UCSD-AML1 (cell line): ENCODE measurements at regions not wholly inside any gene's neighbourhood (a gene's known extent, or its start where the extent isn't known, plus 50 kb on each side); places are given as distances from the start of the nearest gene placed in this dataset.

Source experiments
- DNase-seq: peaks from one replicate; lab custom pipeline; 2025; ENCODE audit not compliant: unreplicated experiment; lab: John Stamatoyannopoulos, UW

- DNase-seq: no peak
These were observed 93.3 kb upstream of the VPREB1 start for GRCh38 chr22:22151308-22151707.

DNA sequence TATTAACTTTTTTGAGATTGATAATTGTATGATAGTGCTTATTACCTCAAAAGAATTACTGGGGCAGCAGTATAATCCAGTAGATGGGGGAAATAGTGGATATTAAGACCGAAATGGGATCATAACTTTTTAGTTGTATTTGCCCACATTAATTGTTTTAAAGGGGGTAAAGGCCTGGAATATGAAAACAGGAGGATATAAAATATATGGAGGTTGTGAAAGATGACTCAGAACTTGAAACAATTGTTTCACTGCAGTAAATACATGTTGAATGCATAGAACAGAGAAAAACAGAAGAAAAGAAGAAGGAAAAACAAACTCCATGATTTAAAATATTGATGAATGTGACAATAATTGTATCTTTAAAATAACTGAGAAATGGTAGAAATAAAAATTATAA, 94.1 kb upstream of the VPREB1 start:
- DNase-seq: no peak

DNA sequence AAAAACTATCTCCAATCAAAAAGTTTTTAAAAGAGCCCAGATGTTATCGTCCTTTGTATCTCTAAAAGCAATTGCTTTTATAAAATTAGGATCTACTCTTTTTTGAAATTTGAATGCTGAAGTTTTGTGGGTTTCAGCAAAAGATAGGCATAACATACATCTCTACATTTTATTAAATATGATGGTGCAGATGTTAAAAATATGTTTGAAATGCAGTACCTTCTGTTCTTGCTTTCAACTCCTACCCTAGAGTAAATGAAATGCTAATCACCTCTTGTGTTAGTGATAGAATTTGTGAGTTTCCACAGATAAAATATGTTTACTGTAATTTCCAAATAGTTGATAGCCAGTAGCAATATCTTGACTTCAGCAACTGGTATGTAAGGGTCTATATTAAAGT, 95.7 kb upstream of the VPREB1 start:
- DNase-seq: no peak

GRCh38 chr22:22144858-22145257, 99.7 kb upstream of the VPREB1 start:
- no peak for DNase-seq

DNA sequence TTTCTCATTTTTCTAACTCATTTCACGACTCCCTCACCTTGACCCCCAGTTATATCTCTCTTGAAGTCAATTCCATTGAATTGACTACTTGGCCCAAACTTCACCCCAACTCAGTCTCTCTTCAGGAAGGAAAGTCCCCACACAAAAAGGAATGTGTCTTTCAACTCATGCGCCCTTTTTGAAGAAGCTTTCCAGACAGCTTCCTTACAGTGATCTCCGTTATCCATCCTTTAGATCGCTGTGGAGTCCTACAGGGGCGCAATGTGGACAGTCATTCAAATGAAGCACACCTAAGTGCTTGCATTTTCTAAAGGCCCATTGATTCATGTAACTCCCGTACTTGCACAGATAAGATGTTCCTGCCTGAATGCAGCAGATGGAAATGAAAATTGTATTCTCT, 101.1 kb upstream of the VPREB1 start:
- DNase-seq: no peak

DNA sequence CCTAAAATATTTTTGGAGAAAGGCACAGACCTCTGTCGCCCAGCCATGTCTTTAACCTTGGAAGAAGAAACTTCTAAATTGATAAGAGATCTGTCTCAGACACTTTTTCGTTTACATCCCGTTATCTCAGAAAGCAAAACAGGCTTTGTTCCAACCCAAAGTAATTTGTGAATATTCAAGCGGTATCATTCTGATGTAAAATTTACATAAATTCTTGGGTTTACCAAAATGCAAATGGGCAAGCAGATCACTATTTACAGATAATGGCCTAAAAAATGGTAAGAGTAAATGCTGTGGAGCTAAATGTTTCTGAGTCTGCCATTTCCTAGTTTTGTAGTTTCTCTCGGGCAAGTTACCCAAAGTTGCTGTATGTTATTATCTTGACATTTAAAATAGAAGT, 101.9 kb upstream of the VPREB1 start:
- no peak for DNase-seq

- DNase-seq: no peak
These were observed 102.6 kb upstream of the VPREB1 start for GRCh38 chr22:22141771-22142591.

DNA sequence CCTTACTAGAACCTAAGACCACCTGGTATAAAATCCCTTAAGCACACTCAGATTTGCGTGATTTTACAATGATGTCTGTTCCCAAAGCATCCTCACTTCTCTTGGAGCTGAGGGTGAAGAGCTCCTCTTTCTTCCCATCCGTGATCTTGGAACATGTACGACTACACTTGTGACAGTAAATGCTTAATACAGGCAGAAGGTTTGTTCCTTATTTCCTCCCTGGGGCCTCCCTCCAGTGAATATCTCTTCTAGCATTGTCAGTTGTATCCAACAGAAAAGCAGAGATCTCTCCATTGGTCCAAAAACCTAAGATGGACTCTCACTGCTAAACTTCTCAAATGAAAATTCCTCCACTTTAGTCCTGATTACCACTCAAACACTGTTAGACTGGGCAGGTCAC, 103.6 kb upstream of the VPREB1 start:
- DNase-seq: no peak

DNA sequence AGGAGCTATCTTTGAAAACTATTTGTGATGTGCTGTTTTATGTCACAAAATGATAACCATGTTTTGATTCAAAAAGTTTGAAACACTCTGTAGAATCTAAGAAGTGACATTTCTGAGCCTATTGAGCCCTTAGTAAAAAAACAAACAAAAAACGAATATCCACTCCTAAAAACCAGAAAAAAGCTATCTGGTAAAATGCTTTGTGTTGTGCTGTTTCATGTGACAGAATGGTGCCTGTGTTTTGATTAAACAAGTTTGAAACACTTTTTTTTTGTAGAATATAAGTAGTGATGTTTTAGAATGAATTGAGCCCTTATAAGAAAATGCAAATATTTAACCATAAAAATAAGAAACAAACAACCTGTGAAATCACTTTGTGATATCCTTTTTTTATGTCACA, 105.2 kb upstream of the VPREB1 start:
- DNase-seq: no peak

DNA sequence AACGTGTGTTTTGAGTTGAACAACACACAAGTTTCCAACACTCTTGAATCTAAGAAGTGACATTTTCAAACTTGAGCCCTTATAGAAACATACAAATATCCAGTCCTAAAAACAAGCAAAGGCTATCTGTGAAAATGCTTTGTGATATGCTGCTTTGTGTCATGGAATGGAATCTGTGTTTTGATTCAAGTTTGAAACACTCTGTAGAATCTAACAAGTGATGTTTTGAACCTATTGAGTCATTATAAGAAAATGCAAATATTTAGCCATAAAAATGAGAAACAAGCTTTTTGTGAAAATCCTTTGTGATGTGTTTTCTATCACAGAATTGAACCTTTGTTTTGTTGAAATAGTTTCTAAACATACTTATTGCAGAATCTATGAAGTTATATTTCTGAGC, 105.7 kb upstream of the VPREB1 start:
- DNase-seq: no peak

- no peak for DNase-seq
These were observed 106.7 kb upstream of the VPREB1 start for GRCh38 chr22:22137891-22138290.

GRCh38 chr22:22133910-22134309, 110.7 kb upstream of the VPREB1 start:
- no peak for DNase-seq

DNA sequence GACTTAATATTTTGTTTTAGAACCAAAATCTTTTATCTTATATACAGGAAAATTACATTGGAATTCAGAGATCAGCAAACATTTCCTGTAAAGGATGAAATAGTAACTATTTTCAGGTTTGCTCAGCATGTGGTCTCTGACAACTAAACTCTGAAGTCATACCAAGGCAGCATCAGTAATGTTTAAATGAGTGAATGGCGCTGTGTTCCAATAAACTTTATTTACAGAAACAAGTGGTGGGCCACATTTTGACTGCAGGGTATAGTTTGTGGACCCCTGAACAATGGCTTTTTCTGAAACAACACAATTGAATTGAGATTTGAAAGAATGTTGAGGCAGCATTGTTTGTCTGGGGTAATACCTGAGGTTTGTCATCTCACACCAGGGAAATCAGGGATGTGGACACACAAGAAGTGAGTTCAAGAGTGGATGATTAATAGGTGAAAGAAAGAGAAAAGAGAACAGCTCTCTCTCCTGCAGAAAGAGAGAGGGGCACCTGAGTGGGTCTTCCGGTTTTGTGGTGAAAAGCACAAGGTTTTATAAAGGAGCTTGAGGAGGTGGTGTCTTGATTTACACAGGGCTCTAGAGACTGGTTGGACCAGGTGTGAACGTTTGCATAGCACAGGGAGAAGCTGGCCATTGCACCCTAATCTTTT, 113.5 kb upstream of the VPREB1 start:
- no peak for DNase-seq

GRCh38 chr22:22129387-22129786, 115.2 kb upstream of the VPREB1 start:
- DNase-seq: no peak

DNA sequence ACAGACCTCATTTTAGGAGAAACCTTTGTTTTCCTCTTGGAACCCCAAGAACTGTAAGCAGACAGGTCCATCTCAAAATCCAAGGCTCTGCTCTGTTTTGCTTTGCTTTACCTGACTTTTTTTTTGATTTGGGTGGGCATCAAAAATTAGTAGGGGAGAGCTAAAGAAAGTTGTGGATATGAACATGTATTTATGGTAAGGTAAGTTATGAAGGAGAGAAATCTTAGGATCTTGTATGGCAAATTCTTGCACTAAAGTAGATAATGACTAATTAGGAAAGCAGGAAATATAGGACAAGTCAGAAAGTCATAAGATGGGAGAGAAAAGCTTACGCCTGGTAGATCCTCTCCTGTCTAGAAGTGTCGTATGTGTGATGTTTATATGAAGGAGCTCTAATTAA, 116.1 kb upstream of the VPREB1 start:
- no peak for DNase-seq

- DNase-seq: no peak
These were observed 117.5 kb upstream of the VPREB1 start for GRCh38 chr22:22127100-22127499.

DNA sequence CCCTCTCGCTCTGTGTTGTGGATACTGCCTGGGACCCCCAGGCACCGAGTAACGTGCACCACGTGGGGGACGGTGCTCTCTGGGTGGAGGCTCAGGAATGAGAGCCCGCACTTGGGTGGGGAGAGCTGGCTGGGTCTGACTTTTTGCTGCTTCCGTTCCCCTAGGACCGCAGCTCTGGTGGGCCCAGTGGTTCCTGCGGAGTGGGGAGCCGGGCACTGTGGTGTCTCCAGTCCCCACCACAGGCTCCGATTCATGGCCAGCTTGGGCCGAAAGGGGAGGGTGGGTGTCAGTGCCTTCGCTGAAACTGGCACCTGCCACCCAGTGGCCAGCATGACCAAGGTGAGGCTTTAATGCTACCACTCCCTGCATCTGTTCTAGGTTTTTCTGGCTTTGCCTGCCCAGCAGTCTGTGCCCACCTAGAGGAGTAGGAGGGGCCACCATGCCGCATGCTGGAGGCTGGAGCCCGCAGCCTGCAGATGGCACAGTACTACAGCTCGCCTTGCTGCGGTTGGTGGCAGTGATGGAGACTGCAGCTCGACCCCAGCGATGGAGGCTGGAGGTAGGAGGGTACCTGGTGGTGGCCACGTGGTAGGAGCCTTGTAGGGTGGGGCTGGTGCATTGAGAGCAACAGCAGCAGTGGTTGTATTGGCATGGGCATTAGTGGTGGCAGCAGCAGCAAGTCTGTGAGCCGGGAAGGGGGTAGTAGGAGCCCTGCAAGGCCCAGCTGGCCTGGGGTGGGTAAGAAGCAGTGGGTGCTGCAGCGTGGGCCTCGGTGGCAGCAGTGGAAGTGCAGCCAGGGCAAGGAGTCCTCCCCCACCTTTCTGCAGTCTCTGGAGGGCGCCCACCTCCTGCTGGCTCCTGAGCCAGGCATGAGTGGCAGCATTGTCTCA, 118.8 kb upstream of the VPREB1 start:
- no peak for DNase-seq

DNA sequence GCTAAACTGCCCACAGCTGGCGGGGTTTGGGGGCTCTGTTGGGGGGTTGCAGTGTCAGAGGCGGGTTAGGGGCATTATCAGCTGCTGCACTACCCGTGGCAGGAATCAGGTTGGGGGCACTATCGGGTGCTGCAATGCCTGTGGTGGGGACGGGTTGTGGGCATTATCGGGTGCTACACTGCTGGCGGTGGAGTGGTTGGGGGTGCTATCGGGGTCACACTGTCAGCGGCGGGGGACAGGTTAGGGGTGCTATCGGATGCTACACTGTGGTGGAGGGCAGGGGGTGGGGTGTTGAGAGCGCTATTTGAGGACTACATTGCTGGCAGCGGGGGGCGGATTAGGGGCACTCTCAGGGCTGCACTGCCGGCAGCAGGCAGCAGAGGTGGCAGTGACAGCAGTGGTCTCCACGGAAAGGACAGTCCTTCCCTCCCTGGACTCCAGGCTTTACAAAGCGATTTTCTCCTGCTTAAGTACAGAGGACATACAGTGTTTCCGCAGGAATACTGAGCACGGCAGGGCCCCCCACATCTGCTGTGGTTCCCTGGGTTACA, 119.5 kb upstream of the VPREB1 start:
- no peak for DNase-seq

GRCh38 chr22:22124374-22124773, 120.2 kb upstream of the VPREB1 start:
- DNase-seq: no peak

DNA sequence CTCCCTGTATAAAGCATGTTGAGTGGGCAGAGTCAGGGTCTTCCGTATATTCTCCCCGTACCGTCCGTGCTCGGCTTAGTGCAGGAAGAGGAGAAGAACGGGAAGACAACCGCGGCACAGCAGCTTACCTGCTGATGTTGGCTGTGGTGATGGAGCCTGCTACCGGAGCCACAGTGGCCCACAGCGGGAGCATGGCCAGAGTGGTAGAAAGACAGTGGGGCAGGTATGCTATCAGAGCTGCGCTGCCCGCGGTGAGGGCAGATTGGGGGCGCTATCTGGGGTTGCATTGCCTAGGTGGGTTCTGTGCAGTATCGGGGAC, 120.7 kb upstream of the VPREB1 start:
- DNase-seq: no peak

GRCh38 chr22:22123118-22123959, 121.2 kb upstream of the VPREB1 start:
- DNase-seq: no peak
